ENCODE measurements at regions not wholly inside any gene's neighbourhood (a gene's known extent, or its start where the extent isn't known, plus 50 kb on each side); places are given as distances from the start of the nearest gene placed in this dataset.

- DNase-seq: no peak
Observed at GRCh38 chr11:23973244-23973643, 523.6 kb upstream of the LUZP2 start.

GRCh38 chr11:23974051-23974450, 522.8 kb upstream of the LUZP2 start:
- no peak for DNase-seq

GRCh38 chr11:23974601-23975000, 522.3 kb upstream of the LUZP2 start:
- DNase-seq: no peak

- DNase-seq: no peak
Observed at GRCh38 chr11:23976426-23976825, 520.4 kb upstream of the LUZP2 start.

DNA sequence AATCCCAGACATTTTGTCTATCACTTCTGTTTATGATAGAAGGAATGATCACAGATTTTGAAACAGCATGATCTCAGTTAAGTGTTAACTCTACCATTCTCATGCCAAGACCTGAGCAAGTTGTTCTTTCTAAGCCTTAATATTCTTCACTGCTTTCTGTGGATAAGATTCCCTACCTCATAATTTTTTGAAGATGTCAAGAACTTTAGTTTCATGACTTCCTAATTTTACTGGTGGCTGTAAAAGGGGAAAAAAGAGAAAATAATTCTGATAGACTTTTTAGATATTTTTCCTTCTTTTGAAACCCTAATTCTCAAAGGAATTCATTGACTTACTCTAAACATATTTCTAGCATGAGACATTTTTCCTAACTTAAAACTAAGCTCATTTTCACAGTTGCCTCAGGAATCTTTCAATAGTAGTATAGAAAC, 520.0 kb upstream of the LUZP2 start:
- DNase-seq: no peak

DNA sequence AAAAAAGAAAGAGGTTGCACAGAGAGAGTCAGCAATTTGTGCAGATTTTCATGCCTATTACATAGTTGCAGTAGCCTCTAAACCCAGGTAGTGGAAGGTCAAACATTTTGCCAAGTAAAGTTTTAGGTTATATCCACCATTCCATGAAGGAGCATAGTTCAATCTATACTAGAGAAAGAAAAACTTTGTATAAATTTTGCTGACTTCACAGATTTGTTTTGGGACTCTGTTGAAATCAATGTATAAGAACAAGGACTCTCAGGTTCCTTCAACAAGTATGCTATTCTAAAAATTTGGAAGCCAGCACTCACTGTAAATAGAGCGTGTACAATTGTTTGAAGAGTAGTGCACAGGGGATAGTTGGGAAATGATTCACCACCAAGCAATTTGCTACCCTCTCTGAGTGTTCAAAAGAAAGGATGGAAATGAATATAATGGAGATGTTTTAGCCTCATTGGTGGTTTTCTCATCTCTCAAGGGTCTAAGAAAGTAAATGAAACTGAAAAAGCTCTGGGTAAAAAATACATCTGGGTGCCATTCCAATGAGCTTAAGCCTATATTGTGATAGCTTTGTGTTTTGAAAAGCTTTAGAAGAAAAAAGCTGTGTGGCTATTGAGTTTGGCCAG, 508.4 kb upstream of the LUZP2 start:
- DNase-seq: no peak

GRCh38 chr11:23990346-23991164, 506.3 kb upstream of the LUZP2 start:
- DNase-seq: no peak

- DNase-seq: no peak
Observed at GRCh38 chr11:23991165-23991539, 505.7 kb upstream of the LUZP2 start.

DNA sequence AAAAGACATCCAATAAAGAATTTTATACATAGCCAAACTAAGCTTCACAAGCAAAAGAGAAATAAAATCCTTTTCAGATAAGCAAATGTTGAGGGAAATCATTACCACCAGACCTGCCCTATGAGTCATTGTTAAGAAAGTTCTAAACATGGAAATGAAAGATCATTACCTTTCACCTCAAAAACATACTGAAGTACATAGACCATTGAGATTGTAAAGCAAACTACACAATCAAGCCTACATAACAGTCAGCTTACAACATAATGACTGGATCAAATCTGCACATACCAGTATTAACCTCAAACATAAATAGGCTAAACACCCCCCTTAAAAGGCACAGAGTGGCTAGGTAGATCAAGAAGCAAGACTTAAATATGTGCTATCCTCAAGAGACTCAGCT, 501.0 kb upstream of the LUZP2 start:
- DNase-seq: no peak

DNA sequence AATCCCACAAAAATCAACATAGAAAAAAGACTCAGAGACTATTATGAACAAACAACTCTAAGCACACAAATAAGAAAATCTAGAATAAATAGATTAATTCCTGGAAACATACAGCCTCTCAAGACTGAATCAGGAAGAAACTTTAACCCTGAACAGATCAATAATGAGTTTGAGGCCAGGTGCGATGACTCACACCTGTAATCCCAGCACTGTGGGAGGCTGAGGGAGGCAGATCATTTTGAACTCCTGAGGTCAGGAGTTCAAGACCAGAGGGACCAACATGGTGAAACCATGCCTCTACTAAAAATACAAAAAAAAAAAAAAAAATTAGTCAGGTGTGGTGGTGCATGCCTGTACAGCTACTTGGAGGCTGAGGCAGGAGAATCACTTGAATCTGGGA, 499.5 kb upstream of the LUZP2 start:
- DNase-seq: no peak

- DNase-seq: no peak
Observed at GRCh38 chr11:24005202-24005876, 491.5 kb upstream of the LUZP2 start.

- no peak for DNase-seq
Observed at GRCh38 chr11:24043842-24044241, 453.0 kb upstream of the LUZP2 start.

- no peak for DNase-seq
Observed at GRCh38 chr11:24046731-24047130, 450.1 kb upstream of the LUZP2 start.

DNA sequence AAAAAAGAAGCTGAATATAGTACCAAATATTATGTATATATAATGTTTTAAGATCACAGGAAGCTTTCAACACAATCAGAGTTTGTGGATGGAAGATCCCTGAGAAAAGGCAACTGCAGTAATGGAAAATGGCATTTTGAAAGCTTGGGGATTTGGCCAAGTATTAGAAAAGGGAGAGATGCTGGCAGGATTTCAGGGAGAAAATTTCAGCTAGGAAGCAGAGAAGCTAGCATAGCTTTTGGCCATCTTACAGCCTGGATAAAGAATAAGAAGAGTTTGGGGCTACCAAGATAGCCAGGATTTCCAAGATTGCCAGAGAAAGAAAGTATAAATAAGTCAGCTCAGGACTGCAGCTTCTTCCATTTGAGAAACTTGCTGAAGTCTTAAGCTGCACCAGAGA, 440.8 kb upstream of the LUZP2 start:
- DNase-seq: no peak

DNA sequence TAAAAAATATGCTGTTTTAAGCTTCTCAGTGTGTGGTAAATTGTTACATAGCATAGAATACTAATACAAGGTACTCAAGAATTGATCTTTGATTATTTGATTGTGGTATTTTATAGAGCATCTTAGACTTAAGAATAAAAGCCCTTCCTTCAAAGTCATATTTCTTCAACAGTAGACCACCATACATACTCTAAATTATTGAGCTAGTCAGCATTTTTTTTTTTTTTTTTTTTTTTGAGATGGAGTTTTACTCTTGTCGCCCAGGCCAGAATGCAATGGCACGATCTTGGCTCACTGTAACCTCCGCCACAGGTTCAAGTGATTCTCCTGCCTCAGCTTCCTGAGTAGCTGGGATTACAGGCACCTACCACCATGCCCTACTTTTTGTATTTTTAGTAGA, 436.7 kb upstream of the LUZP2 start:
- DNase-seq: no peak

DNA sequence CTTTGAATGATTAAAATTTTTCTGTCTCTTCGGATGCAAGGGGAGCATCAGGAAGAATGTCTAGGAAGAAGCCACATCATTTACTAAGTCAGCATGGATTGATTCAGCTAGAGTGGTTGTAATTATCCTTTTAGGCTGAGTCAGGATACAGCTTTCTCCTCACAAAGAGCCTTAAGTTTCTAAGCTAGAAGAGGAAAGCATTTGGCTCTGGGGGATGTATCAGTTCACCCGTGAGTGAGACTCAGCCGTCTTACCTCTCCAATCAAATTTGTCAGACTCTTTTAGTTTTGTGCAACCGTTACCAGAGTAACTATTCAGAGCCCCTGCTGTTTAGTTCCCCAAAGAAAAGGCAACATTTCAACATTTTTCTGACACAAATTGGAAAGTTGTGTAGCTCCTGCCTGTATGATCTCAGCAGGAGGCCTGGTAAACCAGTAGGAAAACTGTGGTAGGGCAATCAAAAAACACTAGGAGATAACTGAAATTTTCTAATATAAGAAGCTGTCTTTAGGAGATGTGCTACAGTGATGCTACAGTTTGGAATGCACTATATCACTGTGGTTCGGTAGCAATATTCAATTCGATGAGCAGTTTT, 432.4 kb upstream of the LUZP2 start:
- no peak for DNase-seq

DNA sequence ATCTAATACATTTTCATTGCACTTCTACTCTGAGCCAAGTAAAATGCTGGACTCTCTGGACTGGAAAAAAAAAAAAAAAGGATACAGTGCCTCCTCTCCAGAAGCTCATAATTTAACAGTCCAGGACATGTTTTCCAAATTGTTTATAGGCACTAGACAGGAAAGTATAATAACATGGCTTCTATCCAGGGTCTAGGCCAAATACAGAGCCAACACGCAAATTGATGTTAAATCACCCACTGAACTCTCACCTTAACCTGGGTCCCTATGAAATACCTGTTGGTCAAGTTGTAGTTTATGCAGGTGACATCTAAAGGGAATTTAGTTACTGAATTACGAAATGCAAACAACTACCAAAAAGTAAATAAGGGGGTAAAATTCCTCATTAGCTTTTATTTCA, 428.7 kb upstream of the LUZP2 start:
- no peak for DNase-seq

DNA sequence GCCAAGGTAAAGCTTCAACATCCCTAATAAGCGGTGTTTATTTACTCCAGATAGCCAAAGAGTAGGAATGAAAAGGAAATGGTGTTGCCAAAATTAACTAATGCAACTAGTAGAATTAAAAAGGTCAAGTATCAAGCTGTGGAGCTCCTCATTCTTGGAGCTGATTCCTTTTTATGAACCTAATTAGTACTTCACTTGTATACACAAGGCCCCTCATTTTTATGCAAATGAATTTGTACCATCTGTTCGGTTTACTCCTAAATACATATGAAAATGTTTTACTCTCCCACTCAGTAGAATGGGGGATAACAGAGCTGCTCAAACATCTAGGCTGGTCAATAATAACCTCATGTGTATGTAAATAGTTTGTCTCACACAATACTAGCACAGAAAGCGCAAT, 426.4 kb upstream of the LUZP2 start:
- DNase-seq: no peak

DNA sequence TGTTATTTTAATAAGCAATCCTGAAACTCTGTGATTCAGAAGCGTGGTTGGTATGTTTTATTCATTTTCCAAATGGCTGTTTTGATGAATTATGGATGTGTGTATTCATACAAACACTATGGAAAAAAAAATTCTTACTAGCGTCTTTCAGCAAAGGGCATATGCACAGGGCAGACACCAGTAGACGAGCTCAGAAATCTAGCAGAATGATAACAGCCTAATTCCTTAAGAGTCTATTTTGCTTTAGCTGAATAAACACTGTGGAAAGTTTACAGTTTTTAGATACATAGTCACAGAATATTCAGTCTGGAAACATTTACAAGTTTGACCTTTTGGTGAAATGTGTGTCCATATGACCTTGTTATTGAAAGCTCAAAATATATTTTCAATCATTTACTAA, 418.8 kb upstream of the LUZP2 start:
- DNase-seq: no peak

DNA sequence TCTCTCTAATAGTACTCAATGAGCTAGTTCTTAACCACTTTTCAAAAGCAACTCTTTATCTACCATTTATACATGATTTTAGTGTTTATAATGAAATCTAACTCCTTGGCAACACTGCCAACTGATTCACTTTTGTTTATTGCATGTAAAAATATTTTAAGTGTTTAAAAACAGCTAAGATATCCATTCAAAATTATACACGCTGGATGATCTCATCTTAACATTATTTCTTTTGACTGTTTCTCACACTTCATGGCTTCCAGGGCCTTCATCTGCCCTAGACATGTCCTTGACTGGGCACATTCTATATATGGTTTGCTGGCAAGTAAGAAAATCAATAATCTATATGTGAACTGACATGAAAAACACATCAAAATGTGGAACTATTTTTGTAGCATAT, 414.6 kb upstream of the LUZP2 start:
- no peak for DNase-seq

GRCh38 chr11:24082860-24083259, 414.0 kb upstream of the LUZP2 start:
- DNase-seq: no peak

DNA sequence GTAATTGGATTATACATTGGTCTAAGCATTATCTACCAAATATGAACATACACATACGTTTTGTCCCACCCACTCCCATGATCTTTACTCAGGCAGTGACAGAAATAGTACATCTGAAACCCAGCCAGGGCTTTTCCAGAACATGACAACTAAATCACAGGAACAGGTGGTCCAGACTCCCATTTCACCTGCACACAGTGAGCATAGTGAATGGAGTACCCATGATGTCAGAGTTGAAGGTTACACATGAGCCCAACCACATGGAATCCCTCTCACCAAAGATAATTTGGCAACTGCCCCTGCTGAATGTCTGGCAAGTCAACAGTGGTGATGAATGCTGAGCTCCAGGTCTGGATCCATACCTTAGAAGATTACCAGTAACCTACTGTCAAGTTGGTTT, 411.9 kb upstream of the LUZP2 start:
- DNase-seq: no peak

- DNase-seq: no peak
Observed at GRCh38 chr11:24086921-24087320, 409.9 kb upstream of the LUZP2 start.

DNA sequence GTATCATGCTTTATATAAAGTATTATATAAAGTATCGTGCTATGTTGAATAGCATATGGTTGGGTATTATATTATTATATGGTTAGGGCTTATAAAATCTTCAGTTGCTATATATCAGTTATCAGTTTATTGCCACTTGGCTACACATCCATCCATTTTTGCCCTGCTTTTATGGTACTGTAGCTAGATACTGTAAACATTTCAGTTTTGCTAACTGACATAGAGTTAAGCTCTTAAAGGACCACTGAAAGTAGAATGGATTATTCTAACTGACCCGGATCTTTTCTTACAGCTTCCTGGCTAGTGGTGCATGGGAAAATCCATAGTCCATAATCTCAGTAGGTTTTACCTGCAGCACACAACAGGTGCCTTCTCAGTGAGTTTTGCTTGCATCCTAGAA, 405.3 kb upstream of the LUZP2 start:
- DNase-seq: no peak

Measured in SW 1271 (cell line).